GM12878 (cell line): ENCODE measurements at regions not wholly inside any gene's neighbourhood (a gene's known extent, or its start where the extent isn't known, plus 50 kb on each side); places are given as distances from the start of the nearest gene placed in this dataset.

Experiments
- ATAC-seq: fragments of 200-7000 bp; cut with Tn5 transposase; 3 replicates; pipeline ENCODE4 v1.9.1; 2020; ENCODE audit warnings: mild to moderate bottlenecking, moderate library complexity
- BruUV-seq: library from RNA; stranded (reverse); fragments of 400-500 nt; replicated peaks from 2 replicates; lab custom pipeline; 2021; lab: Mats Ljungman, UMichigan
- CTCF ChIA-PET: fragments of 300-600 bp; sonication (Branson Sonifier 250); formaldehyde crosslinking; extraction: SDS; loops from one replicate; lab custom pipeline; 2021; ENCODE audit warnings: inconsistent platforms; lab: Yijun Ruan, JAX
- POLR2A ChIA-PET: fragments of 350-600 bp; formaldehyde crosslinking; extraction: SDS; loops from one replicate; lab custom pipeline; 2021; ENCODE audit warnings: inconsistent platforms; lab: Charles Lee
- RAD21 ChIA-PET: fragments of 300-600 bp; sonication (Branson Sonifier 250); formaldehyde crosslinking; loops from one replicate; lab custom pipeline; 2023; ENCODE audit warnings: antibody characterized with exemption; ENCODE audit not compliant: unreplicated experiment; lab: Charles Lee
- SMC1A ChIA-PET: fragments of 300-600 bp; sonication (Branson Sonifier 250); formaldehyde crosslinking; loops from one replicate; lab custom pipeline; 2023; ENCODE audit not compliant: unreplicated experiment, uncharacterized antibody; lab: Charles Lee
- DNase-seq: peaks from one replicate; pipeline ENCODE4 v3.0.0-alpha.2; 2011; ENCODE audit warnings: low read depth, low spot score
- FAIRE-seq: peaks from 3 replicates; lab custom pipeline; 2011; peaks lifted over from hg19 to GRCh38; lab: Jason Lieb, UNC
- H2AFZ ChIP-seq: 2 replicates; pipeline ENCODE4 v1.6.0; 2011; ENCODE audit warnings: low read depth, low read length, control low read depth; ENCODE audit not compliant: control insufficient read depth
- H3K27ac ChIP-seq: 2 replicates; pipeline ENCODE4 v1.5.1; 2011; ENCODE audit warnings: control low read depth; ENCODE audit not compliant: control insufficient read depth, insufficient read depth
- H3K27me3 ChIP-seq, 2 experiments: replicated peaks in 1 of 2; 2 replicates each; pipeline versions ENCODE4 v1.6.0 to v1.6.1; 2011; ENCODE audit warnings: low read length in 1 of 2; ENCODE audit not compliant: control insufficient read depth in 2 of 2, insufficient read depth in 2 of 2
- H3K36me3 ChIP-seq, 2 experiments: 2 replicates each; pipeline ENCODE4 v1.5.1; 2011; ENCODE audit warnings: low read length in 1 of 2; ENCODE audit not compliant: control insufficient read depth in 2 of 2, insufficient read depth in 2 of 2
- H3K4me1 ChIP-seq: 2 replicates; pipeline ENCODE4 v1.6.1; 2011; ENCODE audit warnings: mild to moderate bottlenecking, low read length, moderate library complexity, mixed read lengths; ENCODE audit not compliant: control insufficient read depth, insufficient read depth
- H3K4me2 ChIP-seq: 2 replicates; pipeline ENCODE4 v1.6.0; 2011; ENCODE audit warnings: control low read depth; ENCODE audit not compliant: control insufficient read depth, insufficient read depth
- H3K4me3 ChIP-seq: fragments of 200-600 bp; sonication (generic); 2 replicates; pipeline ENCODE4 v1.5.1; 2016
- H3K79me2 ChIP-seq: 2 replicates; pipeline ENCODE4 v1.6.0; 2011; ENCODE audit warnings: low read length; ENCODE audit not compliant: control insufficient read depth, insufficient read depth
- H3K9ac ChIP-seq: 2 replicates; pipeline ENCODE4 v1.8.0; 2011; ENCODE audit warnings: low read length, control low read depth, mixed read lengths; ENCODE audit not compliant: control insufficient read depth, insufficient read depth
- H3K9me3 ChIP-seq: replicated peaks from 3 replicates; pipeline ENCODE4 v1.5.1; 2011; ENCODE audit warnings: mild to moderate bottlenecking, low read length; ENCODE audit not compliant: control insufficient read depth, insufficient read depth
- H4K20me1 ChIP-seq: 2 replicates; pipeline ENCODE4 v1.6.0; 2011; ENCODE audit not compliant: control insufficient read depth, insufficient read depth
- BCL11A ChIP-seq: IDR thresholded peaks from 2 replicates; pipeline ENCODE4 v1.6.1; 2011; ENCODE audit warnings: low read depth, low read length
- RAD21 ChIP-seq: IDR thresholded peaks from 2 replicates; pipeline ENCODE4 v1.6.1; 2011; ENCODE audit warnings: mild to moderate bottlenecking, low read depth, low read length, moderate library complexity; ENCODE audit not compliant: insufficient read depth
- TAF1 ChIP-seq: IDR thresholded peaks from 2 replicates; pipeline ENCODE4 v1.6.1; 2011; ENCODE audit warnings: mild to moderate bottlenecking, low read depth, low read length, borderline replicate concordance
- ZZZ3 ChIP-seq: IDR thresholded peaks from 2 replicates; pipeline ENCODE4 v1.6.1; 2011; ENCODE audit warnings: low read depth; ENCODE audit not compliant: control insufficient read depth, insufficient read length
- WGBS: methylation state at CpG from one replicate; pipeline ENCODE4 v1.1.6; 2016; ENCODE audit warnings: low lambda C conversion rate; ENCODE audit not compliant: insufficient replicate concordance, insufficient coverage; ENCODE audit errors: missing lambda C conversion rate; 5-methylcytosine and 5-hydroxymethylcytosine counted together
- in situ Hi-C: fragments of 300-500 bp; cut with MboI; formaldehyde crosslinking; loops from 9 replicates; pipeline ENCODE4 v1.14.3; 2018; ENCODE audit warnings: mixed read lengths
- intact Hi-C: fragments of 100-400 bp; cut with micrococcal nuclease; formaldehyde crosslinking; loops from one replicate; pipeline ENCODE4 v1.14.2; 2022; ENCODE audit not compliant: unreplicated experiment
- TF ChIP-seq, protein P1 (sequence below), 3 experiments: IDR thresholded peaks in 2 of 3; conservative IDR thresholded peaks in 1 of 3; 2 replicates each; pipeline ENCODE4 v1.5.1; 2011; ENCODE audit warnings: low read depth in 3 of 3, low read length in 3 of 3, mild to moderate bottlenecking in 3 of 3, control low read depth in 2 of 3, moderate library complexity in 2 of 3, inconsistent platforms in 1 of 3, mixed read lengths in 1 of 3; ENCODE audit not compliant: control insufficient read depth in 2 of 3, insufficient read depth in 1 of 3; ENCODE audit errors: extremely low read depth in 1 of 3

GRCh38 chr10:108130575-108130974 is 966.1 kb upstream of the SORCS1 start:
- ChIA-PET POLR2A (no interaction called here), SMC1A (no interaction called here), RAD21 (no interaction called here), CTCF (no interaction called here)
- Histone ChIP-seq H3K27ac (no peak overlapping the region), H3K4me2 (no peak overlapping the region), H3K4me1 (no peaks in the 10 kb centered on the region), H2AFZ (no peak overlapping the region), H3K9me3 (no peaks in the 10 kb centered on the region), H3K4me3 (no peak overlapping the region), H4K20me1 (no peaks in the 10 kb centered on the region), H3K79me2 (no peaks in the 10 kb centered on the region), H3K9ac (no peak overlapping the region), H3K27me3 (no peaks in the 10 kb centered on the region), H3K36me3 (no peaks in the 10 kb centered on the region)
- BruUV-seq, result no TSS peak
- in situ Hi-C loops, result no loop called here
- ATAC-seq (peak; percentile 33; the same call in 2 of the 3 replicates), FAIRE-seq (no peak), DNase-seq (no peak)
- no peak for TF ChIP-seq BCL11A
- intact Hi-C loops, result no loop called here
- WGBS, result 17% methylated on average over 2 of the region's 2 CpGs

DNA sequence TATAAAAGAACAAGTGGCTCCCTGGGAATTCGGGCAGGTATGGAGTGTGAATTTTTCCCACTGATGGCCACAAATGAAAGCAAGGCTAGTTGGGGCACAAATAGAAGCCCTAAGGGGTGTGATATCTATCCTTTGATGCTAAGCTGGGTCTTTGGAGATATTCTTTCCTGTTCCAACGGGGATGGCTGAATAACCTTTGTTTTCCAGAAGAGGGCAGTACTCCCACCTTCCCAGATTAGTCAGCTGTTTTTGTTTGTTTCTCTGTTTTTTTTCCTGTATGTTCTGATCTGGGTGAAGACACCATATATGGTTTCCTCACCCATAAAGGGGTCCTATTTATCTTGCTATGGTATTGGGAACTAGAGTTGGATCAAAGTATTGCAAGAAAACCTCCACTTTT is 947.7 kb upstream of the SORCS1 start:
- no peak overlapping the region for H3K4me3 ChIP-seq
- TF ChIP-seq ZZZ3 (no peak), RAD21 (peak; percentile 16; the same call in 1 of the 2 replicates), TAF1 (no peak)
- TF ChIP-seq, protein P1, sequence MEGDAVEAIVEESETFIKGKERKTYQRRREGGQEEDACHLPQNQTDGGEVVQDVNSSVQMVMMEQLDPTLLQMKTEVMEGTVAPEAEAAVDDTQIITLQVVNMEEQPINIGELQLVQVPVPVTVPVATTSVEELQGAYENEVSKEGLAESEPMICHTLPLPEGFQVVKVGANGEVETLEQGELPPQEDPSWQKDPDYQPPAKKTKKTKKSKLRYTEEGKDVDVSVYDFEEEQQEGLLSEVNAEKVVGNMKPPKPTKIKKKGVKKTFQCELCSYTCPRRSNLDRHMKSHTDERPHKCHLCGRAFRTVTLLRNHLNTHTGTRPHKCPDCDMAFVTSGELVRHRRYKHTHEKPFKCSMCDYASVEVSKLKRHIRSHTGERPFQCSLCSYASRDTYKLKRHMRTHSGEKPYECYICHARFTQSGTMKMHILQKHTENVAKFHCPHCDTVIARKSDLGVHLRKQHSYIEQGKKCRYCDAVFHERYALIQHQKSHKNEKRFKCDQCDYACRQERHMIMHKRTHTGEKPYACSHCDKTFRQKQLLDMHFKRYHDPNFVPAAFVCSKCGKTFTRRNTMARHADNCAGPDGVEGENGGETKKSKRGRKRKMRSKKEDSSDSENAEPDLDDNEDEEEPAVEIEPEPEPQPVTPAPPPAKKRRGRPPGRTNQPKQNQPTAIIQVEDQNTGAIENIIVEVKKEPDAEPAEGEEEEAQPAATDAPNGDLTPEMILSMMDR (IDR thresholded peaks at IDR 0.05 in 2 of 3, conservative IDR thresholded peaks at IDR 0.05 in 1 of 3; ENCODE audit: control insufficient read depth in 2 of 3, extremely low read depth in 1 of 3, insufficient read depth in 1 of 3, low read depth in 3 of 3, low read length in 3 of 3), result peak in 2 of 3 experiments; percentile 2 to 17; a peak in 2 of 6 replicates
- ChIA-PET CTCF (interaction anchor here (1.7 kb wide), 1 partner anchor 93 kb away, joined by 10 read pairs; no protein-coding TSS in a partner anchor), POLR2A (no interaction called here), RAD21 (interaction anchor here (1.0 kb wide), 1 partner anchor 92 kb away, joined by 6 read pairs; no protein-coding TSS in a partner anchor), SMC1A (no interaction called here)
- ATAC-seq (no peak), DNase-seq (no peak), FAIRE-seq (no peak)
- no peaks in the 10 kb centered on the region for H4K20me1 ChIP-seq
- H3K27me3 ChIP-seq, result no peaks in the 10 kb centered on the region
- H3K27ac ChIP-seq, result no peak overlapping the region
- no peaks in the 10 kb centered on the region for H3K9me3 ChIP-seq
- intact Hi-C loops (no loop called here), in situ Hi-C loops (no loop called here)
- H3K4me2 ChIP-seq, result no peak overlapping the region
- BruUV-seq, result no TSS peak
- no peaks in the 10 kb centered on the region for H3K36me3 ChIP-seq
- no peak overlapping the region for H3K9ac ChIP-seq
- no peak overlapping the region for H2AFZ ChIP-seq
- H3K79me2 ChIP-seq, result no peaks in the 10 kb centered on the region
- H3K4me1 ChIP-seq, result no peaks in the 10 kb centered on the region
- WGBS, result 0% methylated on average over 2 of the region's 2 CpGs
